Liver (tissue), 3 donors: ENCODE measurements at regions not wholly inside any gene's neighbourhood (a gene's known extent, or its start where the extent isn't known, plus 50 kb on each side); places are given as distances from the start of the nearest gene placed in this dataset.

Experiments used
- ATF3 ChIP-seq: IDR thresholded peaks from 2 replicates; pipeline ENCODE4 v1.6.1; 2016; ENCODE audit warnings: antibody characterized with exemption
- CTCF ChIP-seq: fragments of 150-350 bp; IDR thresholded peaks from 2 replicates; pipeline ENCODE4 v1.5.1; 2017; ENCODE audit warnings: improper control_type of control experiment, low read depth, low read length; ENCODE audit not compliant: missing input control
- FOXA1 ChIP-seq: IDR thresholded peaks from 2 replicates; pipeline ENCODE4 v1.6.1; 2016; ENCODE audit warnings: antibody characterized with exemption
- donor health status: healthy.
- donor health status: healthy.

GRCh38 chr18:65398347-65399075, 352.3 kb upstream of the CDH7 start:
- TF ChIP-seq ATF3 (no peak), CTCF (no peak), FOXA1 (no peak)
